ENCODE measurements at regions not wholly inside any gene's neighbourhood (a gene's known extent, or its start where the extent isn't known, plus 50 kb on each side); places are given as distances from the start of the nearest gene placed in this dataset.
"Not testable (repeated sequence)": the region's sequence is repeated elsewhere in the genome, so short reads cannot be mapped to it uniquely, and the experiment has no call there.

DNA sequence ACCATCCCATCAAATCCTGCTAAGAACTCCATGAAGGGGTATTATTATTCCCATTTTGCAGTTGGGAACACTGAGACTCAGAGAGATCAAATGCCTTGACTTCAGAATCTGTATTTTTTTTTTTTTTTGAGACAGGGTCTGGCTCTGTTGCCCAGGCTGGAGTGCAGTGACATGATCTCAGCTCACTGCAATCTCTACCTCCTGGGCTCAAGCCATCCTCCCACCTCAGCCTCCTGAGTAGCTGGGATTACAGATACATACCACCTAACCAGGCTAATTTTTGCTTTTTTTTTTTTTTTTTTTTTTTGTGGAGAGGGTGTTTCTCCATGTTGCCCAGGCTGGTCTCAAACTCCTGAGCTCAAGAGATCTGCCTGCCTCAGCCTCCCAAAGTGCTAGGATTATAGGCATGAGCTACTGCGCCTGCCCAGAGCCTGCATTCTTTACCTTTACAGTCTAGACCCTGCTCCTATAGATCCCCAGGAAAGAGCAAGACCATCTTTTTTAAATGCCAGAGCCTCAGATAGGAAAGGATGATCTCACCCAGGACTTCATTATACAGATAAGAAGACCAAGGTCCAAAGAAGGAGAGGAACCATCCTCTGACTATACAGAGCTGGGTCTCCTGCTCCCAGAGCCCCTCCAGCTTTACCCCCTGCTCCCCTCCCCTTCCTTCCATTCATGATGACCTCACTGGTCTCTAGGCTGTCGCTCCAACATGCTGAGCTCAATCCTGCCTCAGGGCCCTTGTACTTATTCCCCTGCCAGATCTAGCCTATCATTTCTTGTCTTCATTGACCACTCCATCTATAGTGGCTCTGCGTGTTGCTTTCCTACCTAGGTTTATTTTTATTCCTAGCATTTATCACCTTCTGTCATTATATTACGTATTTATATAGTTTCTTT lies 138.6 kb downstream of the CEBPB start:
- DNase-seq (ENCODE audit: low read depth): no peak

DNA sequence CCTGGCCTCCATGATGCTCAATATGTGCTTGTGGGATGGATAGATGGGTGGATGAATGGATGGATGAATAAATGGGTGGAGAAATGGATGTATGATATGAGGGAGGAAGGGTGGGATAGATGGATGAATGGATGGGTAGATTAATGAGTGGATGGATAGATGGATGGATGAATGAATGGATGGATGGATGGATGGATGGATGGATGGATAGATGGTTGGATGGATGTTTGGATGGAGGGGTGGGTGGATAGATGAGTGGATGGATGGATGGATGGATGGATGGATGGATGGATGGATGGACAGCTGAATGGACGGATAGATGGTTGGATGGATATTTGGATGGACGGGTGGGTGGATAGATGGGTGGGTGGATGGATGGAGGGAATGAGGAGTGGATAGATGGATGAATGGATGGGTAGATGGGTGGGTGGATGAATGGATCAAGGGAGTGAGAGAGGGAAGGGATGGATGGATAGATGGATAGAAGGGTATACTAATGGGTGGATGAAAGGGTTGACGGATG lies 139.4 kb downstream of the CEBPB start:
- DNase-seq (ENCODE audit: low read depth): no peak

DNA sequence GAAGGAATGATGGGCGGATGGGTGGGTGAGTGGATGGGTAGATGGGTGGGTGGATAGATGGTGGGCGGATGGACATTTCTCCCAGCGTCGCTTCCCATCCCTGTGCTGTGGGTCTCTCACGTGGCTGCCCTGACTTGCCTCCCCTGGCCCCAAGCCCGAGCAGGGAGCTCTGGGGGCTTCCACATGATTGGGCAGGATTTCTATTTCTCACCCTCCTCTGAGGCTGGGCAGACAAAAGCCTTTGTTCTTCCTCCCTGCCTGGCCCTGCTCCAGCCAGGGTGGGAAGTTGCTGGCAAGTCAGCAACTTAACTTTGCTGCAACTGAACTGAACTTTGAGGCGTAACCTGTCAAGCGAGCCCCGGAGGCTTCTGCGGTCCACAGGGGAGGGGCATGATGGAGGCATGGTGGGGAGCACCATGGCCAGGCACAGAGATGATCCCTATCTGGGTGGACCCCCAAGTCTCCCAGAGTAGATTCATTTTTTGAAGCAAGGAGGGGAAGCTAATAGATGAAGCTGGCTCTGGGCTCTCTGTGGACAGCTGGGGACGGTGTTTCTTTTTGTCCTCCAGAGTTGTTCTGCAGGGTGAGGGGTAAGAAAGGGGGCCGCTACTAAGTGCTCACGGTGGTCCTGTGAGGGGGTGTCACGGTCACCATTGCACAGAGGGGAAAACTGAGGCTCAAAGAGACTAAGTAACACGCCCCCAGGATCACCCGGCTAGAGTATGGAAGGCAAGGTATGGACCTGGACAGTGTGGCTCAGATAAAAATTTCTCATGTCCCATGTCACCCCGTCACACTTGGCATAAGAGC lies 140.1 kb downstream of the CEBPB start:
- no peak for DNase-seq (ENCODE audit: low read depth)

DNA sequence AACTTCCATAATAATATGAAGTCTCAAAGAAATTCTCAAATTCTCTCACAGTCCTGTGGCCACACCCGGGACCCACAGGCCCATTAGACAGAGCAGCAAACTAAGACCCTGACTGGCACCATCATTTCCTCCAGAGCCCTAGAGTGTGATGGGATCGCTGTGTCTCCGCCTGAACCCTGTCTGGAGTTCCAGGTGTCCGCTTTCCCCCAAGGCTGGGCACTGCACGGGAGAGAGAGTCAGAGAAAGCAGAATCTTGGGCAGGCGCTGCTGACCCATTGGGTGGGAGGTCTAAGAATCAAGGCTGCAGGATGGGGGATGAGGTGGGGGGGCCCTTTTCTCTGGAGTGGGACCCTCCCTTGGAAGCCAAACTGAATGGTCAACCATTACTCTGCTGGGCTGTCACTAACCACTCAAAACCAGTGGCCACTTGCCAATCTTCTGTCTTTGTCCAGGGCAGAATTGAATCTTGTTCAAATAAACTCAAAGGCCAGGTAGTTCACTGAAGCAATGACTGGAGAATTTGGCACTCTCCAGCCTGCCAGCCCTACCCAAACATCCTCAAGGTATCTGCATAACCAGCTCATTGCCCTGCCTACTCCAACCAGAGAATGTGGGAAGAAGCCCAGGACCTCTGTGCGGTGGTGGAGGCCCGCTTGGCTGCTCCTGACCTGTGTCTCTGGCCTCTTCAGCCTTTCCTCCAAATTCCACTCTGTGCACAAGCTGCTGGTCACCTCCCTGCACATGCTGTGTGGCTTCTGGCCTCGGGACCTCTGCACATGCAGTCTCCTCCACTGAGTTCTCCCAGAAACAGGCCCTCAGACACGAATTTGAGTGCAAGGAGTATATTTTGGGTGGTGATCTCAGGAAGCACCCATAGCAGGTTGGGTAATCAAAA lies 141.1 kb downstream of the CEBPB start:
- DNase-seq (ENCODE audit: low read depth): no peak

DNA sequence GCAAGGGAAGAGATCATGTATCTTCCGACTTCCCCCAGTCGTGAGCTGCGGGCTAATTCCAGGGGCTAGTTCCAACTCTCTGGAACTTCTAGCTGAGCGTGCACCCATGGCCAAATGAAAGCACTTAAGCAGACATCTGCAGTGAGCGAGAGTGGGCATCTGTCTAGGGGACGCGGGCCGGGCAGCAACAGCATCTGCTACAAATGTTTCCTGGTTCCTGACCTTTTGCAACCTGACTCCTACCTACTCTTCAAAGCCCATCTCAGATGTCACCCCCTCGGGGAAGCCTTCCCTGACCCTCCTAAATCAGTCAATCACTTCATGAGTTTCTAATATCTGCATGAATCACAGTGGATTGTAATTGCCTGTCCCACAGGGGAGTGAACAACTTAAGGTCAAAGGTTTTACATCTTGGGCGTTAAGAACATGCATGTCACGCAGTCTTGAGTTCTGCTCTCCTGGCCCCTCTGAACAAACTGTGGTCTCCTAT lies 141.9 kb downstream of the CEBPB start:
- DNase-seq (ENCODE audit: low read depth): no peak

DNA sequence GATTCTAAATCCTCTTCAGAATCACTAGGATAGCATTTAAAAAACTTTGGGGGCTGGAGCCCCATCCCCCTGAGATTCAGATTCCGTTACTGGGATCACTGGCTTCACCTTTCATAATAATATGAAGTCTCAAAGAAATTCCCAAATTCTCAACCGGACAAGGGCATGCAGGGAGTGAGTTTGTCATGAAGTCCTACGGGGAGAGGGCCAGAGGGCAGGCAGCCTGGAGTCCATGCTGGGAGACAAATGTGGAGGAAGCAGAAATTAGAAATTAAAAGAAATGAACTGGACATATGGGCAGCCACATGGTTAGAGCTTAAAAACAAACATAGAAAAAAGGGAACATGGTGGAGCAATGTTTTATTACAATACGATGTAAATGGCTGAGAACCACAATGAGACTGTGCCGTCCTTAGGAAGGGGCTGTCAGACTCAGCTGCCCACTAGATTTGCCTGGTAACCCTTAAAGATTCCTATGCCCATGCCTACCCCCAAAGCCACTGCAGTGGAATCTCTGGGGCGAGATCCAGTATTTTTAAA lies 142.6 kb downstream of the CEBPB start:
- no peak for DNase-seq (ENCODE audit: low read depth)

DNA sequence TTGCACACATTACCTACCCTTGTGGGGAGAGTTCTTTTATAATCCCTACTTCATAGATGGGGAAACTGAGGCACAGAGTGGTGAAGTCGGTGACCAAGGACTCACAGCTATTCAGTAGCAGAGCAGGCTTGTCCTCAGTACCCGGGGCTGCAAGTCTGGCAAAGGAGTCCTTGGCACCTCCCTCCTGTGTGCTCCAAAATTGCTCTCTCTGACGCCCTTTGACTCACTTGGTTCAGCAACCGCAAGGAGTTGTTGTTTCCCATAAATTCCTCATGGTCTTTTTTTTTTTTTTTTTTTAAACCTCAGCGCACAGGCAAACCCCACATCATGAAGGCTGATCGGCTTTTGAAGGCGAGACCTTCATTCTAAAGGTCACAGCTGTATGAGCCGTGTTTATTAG lies 143.2 kb downstream of the CEBPB start:
- DNase-seq (ENCODE audit: low read depth): peak; percentile 92

DNA sequence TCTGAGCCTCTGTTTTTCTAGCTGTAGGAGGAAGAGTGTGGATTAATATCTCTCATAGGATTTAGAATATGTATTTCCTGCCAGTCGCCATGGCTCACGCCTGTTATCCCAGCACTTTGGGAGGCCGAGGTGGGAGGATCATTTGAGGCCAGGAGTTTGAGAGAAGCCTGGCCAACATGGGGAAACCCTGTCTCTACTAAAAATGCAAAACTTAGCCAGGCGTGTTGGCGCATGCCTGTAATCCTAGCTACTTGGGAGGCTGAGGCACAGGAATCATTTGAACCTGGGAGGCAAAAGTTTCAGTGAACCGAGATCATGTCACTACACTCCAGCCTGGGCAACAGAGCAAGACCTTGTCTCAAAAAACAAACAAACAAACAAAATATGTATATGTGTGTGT lies 143.9 kb downstream of the CEBPB start:
- not testable (repeated sequence) for DNase-seq (ENCODE audit: low read depth)

DNA sequence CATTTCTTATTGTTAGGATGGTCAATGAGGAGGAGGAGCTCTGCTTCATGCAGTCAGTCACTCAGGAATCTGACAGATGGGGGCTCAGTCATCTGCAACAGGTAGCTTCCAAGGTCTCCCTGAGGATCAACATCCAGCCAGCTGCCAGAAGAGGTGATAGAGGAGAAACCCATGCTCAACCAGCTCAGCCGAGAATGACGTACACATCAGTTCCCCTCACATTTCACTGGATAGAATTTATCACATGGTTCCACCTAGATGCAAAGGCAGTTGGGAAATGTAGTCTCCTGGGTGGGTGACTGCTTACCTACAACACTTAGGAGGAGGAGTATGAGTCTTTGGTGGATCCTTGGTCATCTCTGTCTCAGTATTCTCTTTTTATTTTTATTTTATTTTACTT lies 144.5 kb downstream of the CEBPB start:
- peak; percentile 36 for DNase-seq (ENCODE audit: low read depth)

DNA sequence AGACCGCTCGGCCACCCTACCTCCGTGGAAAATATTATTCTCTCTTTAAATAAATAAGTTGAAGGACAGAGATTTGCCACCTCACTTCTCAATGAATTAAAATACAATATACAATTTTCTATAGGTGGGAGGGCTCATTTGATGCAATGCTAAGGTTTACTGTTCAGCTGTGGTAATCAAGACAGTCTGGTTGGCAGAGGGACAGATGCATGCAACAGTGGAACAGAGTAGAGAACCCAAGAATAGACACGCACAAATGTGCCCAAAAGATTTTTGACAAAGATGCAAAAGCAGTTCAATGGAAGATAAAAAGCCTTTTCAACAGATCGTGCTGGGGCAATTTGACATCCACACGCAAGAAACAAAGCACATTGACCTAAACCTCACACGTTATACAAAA lies 145.2 kb downstream of the CEBPB start:
- DNase-seq (ENCODE audit: low read depth): peak; percentile 79

DNA sequence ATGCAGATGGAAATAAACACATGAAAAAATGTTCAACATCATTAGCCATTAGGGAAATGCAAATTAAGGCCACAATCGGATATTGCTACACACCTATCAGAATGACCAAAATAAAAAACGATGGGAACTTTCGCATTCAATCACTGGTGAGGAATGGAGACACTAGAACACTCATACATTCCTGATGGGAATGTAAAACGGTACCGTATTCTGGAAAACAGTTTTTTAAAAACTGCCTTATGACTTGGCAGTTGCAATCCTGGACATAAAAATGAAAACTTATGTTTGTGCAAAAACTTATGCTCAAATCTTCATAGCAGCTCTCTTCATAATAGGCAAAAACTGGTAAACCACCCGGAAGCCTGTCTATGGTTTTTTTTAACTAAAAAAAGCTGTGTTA lies 146.0 kb downstream of the CEBPB start:
- DNase-seq (ENCODE audit: low read depth): peak; percentile 84

DNA sequence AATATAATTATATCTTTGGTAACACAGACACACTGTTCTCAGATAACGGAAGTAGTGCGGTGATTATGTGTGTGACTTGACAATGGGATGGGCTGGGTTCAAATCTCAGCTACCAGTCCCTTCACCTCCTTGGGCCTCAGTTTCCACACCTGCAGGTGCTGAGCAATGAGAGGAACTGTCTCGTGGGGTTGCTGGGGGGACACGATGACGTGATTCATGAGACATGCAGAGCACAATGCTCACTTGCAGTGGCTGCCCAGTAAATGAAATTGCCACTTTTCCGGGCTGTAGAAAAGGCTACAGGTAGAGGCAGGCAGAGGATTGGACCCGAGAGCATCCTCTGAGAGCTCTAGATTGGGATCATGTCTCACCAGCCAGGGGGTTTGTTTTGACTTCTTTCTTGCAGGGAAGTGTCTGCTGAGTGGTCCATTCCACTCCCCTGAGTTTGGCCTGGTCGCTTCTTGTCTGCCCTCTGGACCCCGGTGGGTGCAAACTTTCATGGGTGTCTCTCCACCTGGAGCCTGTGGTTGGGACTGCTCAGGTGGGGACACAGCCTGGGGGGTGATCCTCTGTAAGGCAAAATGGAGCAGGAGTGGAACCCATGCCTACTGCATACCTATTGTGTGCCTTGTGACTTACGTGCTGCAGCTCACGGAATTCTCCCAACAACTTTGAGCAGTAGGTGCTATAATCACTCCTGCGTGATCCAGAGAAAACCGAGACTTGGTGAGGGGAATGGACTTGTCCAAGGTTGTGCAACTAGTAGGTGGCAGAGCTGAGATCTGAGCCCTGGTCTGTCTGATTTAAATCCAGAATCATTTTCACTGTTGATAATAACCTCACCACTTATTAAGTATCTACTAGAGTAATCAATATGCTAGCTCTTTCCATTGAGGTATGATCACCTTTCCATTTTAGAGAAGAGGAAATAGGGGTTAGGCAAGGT lies 147.2 kb downstream of the CEBPB start:
- DNase-seq (ENCODE audit: low read depth): no peak

DNA sequence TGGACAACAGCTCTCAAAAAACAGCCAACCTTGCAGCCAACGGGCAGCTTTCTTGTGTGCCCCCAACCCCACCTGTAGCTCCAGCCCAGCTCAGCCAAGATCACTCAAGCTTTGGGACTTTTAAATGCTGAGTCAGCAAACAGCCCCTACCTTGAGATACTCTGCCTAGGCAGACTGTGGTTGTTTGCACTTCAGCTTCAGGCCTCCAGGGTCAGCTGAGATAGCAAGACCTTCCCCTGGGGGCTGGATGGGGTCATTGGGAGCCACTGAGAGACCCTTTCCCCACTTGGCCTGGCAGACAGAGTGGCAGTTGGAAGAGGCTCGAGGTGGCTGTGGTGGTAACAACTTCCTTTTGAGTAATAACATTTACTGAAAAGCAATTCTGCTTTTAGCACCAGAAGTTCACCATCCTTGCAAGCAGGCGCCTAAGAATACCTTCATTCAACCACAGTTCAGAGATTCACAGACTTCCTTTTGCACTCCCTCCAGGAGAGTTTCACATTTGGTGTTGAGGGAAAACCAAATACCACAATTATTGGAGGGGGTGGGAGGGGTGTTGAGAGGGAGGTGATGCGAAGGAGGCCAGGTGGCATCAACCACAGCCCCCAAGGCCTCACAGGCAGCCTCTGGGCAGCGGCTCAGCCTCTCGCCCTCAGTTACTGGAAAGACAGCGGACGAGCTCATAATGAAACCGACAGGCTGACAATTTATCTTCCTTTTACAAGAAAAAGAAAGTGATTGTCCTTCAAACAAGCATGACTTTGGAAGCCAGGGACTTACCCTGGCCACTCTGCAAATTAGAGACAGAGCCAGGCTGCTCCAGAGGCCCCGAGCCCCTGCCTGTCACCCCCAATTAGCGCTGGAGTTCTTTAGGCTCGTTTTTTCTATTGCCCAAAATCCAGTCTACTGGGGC lies 148.1 kb downstream of the CEBPB start:
- DNase-seq (ENCODE audit: low read depth): no peak

DNA sequence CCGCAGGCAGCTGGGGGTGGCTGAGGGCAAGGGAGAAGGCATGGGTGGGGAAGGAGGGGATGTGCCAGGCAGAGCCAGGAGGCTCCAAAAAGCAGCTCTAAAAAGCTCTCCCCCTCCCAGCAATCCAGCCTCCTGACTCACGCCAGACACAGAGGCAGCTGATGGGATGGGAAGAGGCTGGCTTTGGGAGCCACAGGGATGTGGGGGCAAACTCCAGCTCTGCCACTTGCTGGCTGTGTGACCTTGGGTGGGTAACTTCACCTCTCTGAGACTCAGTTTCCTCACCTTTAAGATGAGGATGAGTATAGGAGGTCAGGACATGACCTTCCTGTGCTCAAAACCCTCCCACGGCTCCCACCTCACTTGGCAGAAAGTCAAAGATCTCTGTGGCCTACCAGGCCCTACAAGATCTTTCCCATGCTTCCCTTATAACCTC lies 148.9 kb downstream of the CEBPB start:
- peak; percentile 64 for DNase-seq (ENCODE audit: low read depth)

DNA sequence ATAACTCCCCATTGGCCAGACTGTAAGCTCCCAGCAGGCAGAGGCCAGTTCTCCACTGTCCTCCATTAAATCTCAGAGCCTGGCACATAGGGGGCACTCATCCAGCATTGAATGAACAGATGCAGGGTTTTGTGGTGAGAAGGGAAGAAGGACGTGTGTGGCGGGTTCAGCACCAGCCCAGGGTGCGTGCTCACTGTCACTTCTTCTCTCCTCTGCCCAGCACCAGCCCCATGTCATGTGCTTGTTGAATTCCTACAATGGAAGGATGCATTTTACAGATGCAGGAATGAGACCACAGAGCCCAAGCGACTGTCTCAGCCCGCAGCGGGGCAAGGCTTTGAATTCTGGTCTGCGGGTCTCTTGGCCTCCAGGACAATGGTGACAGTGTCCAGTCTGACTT lies 149.9 kb downstream of the CEBPB start:
- DNase-seq (ENCODE audit: low read depth): no peak

DNA sequence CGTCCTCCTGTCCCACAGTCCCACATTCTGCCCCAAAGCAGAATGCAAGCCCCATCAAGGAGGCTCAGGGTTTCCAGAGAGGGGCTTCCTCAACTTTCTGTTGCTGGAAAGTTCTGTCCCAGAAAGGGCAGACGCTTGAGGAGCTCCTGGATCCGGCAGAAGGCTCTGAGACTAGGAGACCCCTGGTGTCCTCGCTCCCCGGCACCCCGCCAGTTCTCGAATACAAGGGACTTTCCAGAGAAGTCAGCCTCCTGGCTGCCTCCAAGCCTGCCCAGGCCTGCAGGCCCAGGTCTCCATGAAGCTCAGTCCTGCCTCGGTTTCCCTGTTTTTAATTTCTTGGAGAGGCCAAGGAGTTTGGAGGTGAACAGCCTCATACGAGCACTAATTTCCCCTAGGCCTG lies 150.4 kb downstream of the CEBPB start:
- DNase-seq (ENCODE audit: low read depth): no peak

DNA sequence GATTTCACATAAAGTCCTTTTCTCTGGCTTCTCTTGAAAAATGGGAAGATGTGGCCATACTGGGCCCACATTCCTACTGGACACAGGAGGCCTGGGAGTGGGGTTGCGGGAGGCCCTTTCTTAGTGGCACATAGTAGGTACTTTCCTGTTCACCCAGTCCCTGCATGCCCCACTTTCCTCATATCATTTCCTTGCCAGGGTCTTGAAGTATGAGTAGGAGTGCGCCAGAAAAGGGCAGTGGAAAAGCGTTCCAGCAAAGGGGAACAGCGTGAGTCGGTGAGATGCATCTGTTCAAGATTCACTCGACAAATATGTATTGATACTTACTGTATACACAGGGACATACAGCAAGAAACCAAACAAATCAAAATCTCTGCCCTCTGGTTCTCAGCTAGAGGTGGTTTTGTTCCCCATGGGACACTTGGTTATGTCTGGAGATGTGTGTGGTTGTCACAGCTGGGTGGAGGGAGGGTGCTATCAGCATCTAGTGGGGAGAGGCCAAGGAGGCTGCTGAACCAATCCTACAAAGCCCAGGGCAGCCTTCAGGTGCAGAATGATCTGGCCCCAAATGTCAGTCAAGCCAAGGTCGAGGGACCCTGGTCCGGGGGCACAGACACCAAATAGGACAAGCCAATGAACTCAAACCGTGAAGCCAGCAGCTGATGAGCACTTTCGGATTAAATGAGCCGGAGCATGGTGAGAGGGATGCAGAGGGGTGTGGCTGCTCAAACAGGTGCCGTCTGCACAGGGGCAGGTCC lies 151.4 kb downstream of the CEBPB start:
- no peak for DNase-seq (ENCODE audit: low read depth)

DNA sequence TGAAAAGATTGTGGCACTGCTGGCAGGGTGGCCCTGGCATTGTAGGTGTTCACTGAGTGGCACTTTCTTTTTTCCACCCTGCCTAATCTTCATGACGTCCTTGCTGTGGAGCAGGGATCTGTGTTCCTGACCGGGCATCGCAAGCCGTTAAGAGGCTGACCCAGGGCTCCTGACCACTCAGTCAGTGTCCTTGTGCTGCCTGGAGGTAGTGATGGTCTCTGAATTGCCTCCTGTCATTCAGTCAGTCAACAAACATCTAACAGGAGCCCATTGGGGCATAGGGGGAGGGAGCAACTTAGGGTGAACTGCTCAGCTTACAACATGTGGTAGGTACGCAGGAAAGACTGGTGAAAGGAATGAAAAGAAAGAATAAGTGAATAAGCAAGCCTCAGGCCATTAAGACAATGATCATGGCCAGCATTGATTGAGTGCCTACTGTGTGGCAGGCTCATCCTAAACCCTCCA lies 152.0 kb downstream of the CEBPB start:
- DNase-seq (ENCODE audit: low read depth): no peak
